IMR-90 (cell line): ENCODE measurements at regions not wholly inside any gene's neighbourhood (a gene's known extent, or its start where the extent isn't known, plus 50 kb on each side); places are given as distances from the start of the nearest gene placed in this dataset.

Experiments
- ATAC-seq: fragments of 200-7000 bp; cut with Tn5 transposase; 2 replicates; pipeline ENCODE4 v1.9.1; 2020; ENCODE audit warnings: low read depth, mild to moderate bottlenecking, moderate library complexity
- BruUV-seq: library from RNA; stranded (reverse); fragments of 400-500 nt; replicated peaks from 2 replicates; lab custom pipeline; 2021; lab: Mats Ljungman, UMichigan
- CTCF ChIA-PET: fragments of 300-600 bp; formaldehyde crosslinking; extraction: SDS; loops from one replicate; lab custom pipeline; 2021; ENCODE audit warnings: antibody characterized with exemption; lab: Yijun Ruan, JAX
- POLR2A ChIA-PET: fragments of 300-600 bp; sonication (Branson Sonifier 250); formaldehyde crosslinking; loops from one replicate; lab custom pipeline; 2022; ENCODE audit warnings: antibody characterized with exemption; ENCODE audit not compliant: unreplicated experiment; lab: Charles Lee
- DNase-seq: peaks from one replicate; pipeline ENCODE4 v3.0.0; 2013
- H2AFZ ChIP-seq: replicated peaks from 2 replicates; pipeline ENCODE3; 2013; ENCODE audit warnings: low read length, mild to moderate bottlenecking; ENCODE audit not compliant: poor library complexity
- H2AK5ac ChIP-seq: 2 replicates; pipeline ENCODE4 v1.6.1; 2013; ENCODE audit warnings: low read depth, low read length, inconsistent platforms
- H2AK9ac ChIP-seq: replicated peaks from 2 replicates; pipeline ENCODE3; 2013; ENCODE audit warnings: mild to moderate bottlenecking, low read depth, low read length, moderate library complexity; ENCODE audit not compliant: poor library complexity
- H2BK120ac ChIP-seq: 2 replicates; pipeline ENCODE4 v1.6.1; 2013; ENCODE audit warnings: low read depth, low read length, inconsistent platforms
- H2BK15ac ChIP-seq: 3 replicates; pipeline ENCODE4 v1.6.1; 2013; ENCODE audit warnings: low read depth, low read length, inconsistent platforms
- H2BK20ac ChIP-seq: 2 replicates; pipeline ENCODE4 v1.6.1; 2013; ENCODE audit warnings: low read depth, mild to moderate bottlenecking, inconsistent platforms, low read length, moderate library complexity
- H2BK5ac ChIP-seq: 2 replicates; pipeline ENCODE4 v1.6.1; 2013; ENCODE audit warnings: mild to moderate bottlenecking, low read depth, low read length, inconsistent platforms; ENCODE audit not compliant: poor library complexity, severe bottlenecking
- H3K14ac ChIP-seq: replicated peaks from 2 replicates; pipeline ENCODE4 v1.6.1; 2013; ENCODE audit warnings: low read depth, low read length, inconsistent platforms
- H3K18ac ChIP-seq: 2 replicates; pipeline ENCODE4 v1.6.1; 2013; ENCODE audit warnings: low read depth, low read length, control low read depth
- H3K23ac ChIP-seq: 2 replicates; pipeline ENCODE4 v1.6.1; 2013; ENCODE audit warnings: low read depth, low read length, inconsistent platforms
- H3K27ac ChIP-seq: 2 replicates; pipeline ENCODE4 v1.5.1; 2013; ENCODE audit warnings: mild to moderate bottlenecking, control low read depth, low read length; ENCODE audit not compliant: insufficient read depth
- H3K27me3 ChIP-seq: 2 replicates; pipeline ENCODE4 v1.6.1; 2013; ENCODE audit warnings: low read length; ENCODE audit not compliant: control insufficient read depth, insufficient read depth
- H3K36me3 ChIP-seq: 2 replicates; pipeline ENCODE4 v1.6.1; 2013; ENCODE audit warnings: low read length, mixed read lengths; ENCODE audit not compliant: control insufficient read depth, insufficient read depth
- H3K4ac ChIP-seq: 2 replicates; pipeline ENCODE4 v1.6.1; 2013; ENCODE audit warnings: low read depth, low read length, inconsistent platforms
- H3K4me1 ChIP-seq: 2 replicates; pipeline ENCODE4 v1.6.1; 2013; ENCODE audit warnings: low read length, mixed read lengths; ENCODE audit not compliant: control insufficient read depth, insufficient read depth
- H3K4me2 ChIP-seq: 2 replicates; pipeline ENCODE4 v1.6.1; 2013; ENCODE audit warnings: low read depth, mild to moderate bottlenecking, control low read depth, low read length, moderate library complexity
- H3K4me3 ChIP-seq: 2 replicates; pipeline ENCODE4 v1.5.1; 2013; ENCODE audit warnings: low read depth, mild to moderate bottlenecking, control low read depth, low read length, moderate library complexity; ENCODE audit not compliant: insufficient read depth
- H3K56ac ChIP-seq: 2 replicates; pipeline ENCODE4 v1.6.1; 2013; ENCODE audit warnings: low read length, inconsistent platforms; ENCODE audit not compliant: insufficient read depth; ENCODE audit errors: extremely low read depth
- H3K79me1 ChIP-seq, 2 experiments: 2 replicates each; pipeline ENCODE4 v1.6.1; 2013; ENCODE audit warnings: low read length in 2 of 2, inconsistent platforms in 1 of 2, low read depth in 1 of 2
- H3K9ac ChIP-seq: 2 replicates; pipeline ENCODE4 v1.6.1; 2013; ENCODE audit warnings: low read depth, low read length, control low read depth
- H3K9me1 ChIP-seq: 2 replicates; pipeline ENCODE4 v1.6.1; 2013; ENCODE audit warnings: low read length, inconsistent platforms; ENCODE audit not compliant: insufficient read depth
- H3K9me3 ChIP-seq: 2 replicates; pipeline ENCODE4 v1.6.1; 2013; ENCODE audit warnings: low read length; ENCODE audit not compliant: control insufficient read depth, insufficient read depth
- H4K20me1 ChIP-seq: 2 replicates; pipeline ENCODE4 v1.6.1; 2013; ENCODE audit warnings: low read length, inconsistent platforms; ENCODE audit not compliant: insufficient read depth
- H4K5ac ChIP-seq: 2 replicates; pipeline ENCODE4 v1.6.1; 2013; ENCODE audit warnings: mild to moderate bottlenecking, low read depth, low read length, control low read depth
- H4K8ac ChIP-seq, 2 experiments: 2 replicates each; pipeline ENCODE4 v1.6.1; 2013; ENCODE audit warnings: low read depth in 2 of 2, low read length in 2 of 2, control low read depth in 1 of 2, inconsistent platforms in 1 of 2
- H4K91ac ChIP-seq: 2 replicates; pipeline ENCODE4 v1.6.1; 2013; ENCODE audit warnings: low read depth, low read length, inconsistent platforms; ENCODE audit not compliant: insufficient read depth
- BHLHE40 ChIP-seq: fragments of 150-350 bp; IDR thresholded peaks from 2 replicates; pipeline ENCODE4 v1.6.1; 2016; ENCODE audit warnings: mild to moderate bottlenecking, low read depth, low read length
- CEBPB ChIP-seq: IDR thresholded peaks from 2 replicates; pipeline ENCODE4 v1.6.1; 2012; ENCODE audit warnings: low read depth, low read length, improper control_type of control experiment
- CTCF ChIP-seq: conservative IDR thresholded peaks from 2 replicates; pipeline ENCODE4 v1.5.1; 2012; ENCODE audit warnings: mild to moderate bottlenecking, low read depth, low read length, improper control_type of control experiment
- FOS ChIP-seq: fragments of 150-350 bp; IDR thresholded peaks from 2 replicates; pipeline ENCODE4 v1.6.1; 2016; ENCODE audit warnings: low read depth, low read length
- MAZ ChIP-seq: IDR thresholded peaks from 2 replicates; pipeline ENCODE4 v1.6.1; 2012; ENCODE audit warnings: low read depth, mild to moderate bottlenecking, low read length, improper control_type of control experiment, moderate library complexity, borderline replicate concordance
- MXI1 ChIP-seq: IDR thresholded peaks from 2 replicates; pipeline ENCODE4 v1.6.1; 2012; ENCODE audit warnings: low read depth, mild to moderate bottlenecking, low read length, moderate library complexity, borderline replicate concordance
- RAD21 ChIP-seq: IDR thresholded peaks from 2 replicates; pipeline ENCODE4 v1.6.1; 2012; ENCODE audit warnings: low read length, improper control_type of control experiment
- RCOR1 ChIP-seq: IDR thresholded peaks from 2 replicates; pipeline ENCODE4 v1.6.1; 2012; ENCODE audit warnings: mild to moderate bottlenecking, low read length, improper control_type of control experiment; ENCODE audit not compliant: insufficient replicate concordance
- RFX5 ChIP-seq: IDR thresholded peaks from 2 replicates; pipeline ENCODE4 v1.8.0; 2012; ENCODE audit warnings: low read depth, mild to moderate bottlenecking, low read length, moderate library complexity
- SMC3 ChIP-seq: fragments of 150-350 bp; IDR thresholded peaks from 2 replicates; pipeline ENCODE4 v1.6.1; 2016; ENCODE audit warnings: low read depth, mild to moderate bottlenecking, antibody characterized with exemption, low read length, moderate library complexity
- WGBS, 2 experiments: methylation state at CpG; one replicate each; pipeline versions ENCODE4 v1.1.5 to v1.1.7; 2013; ENCODE audit warnings: missing lambda C conversion rate in 2 of 2; ENCODE audit not compliant: insufficient read length in 1 of 2; ENCODE audit errors: extremely low coverage in 2 of 2; 5-methylcytosine and 5-hydroxymethylcytosine counted together
- dilution Hi-C: fragments of 300-500 bp; cut with HindIII; formaldehyde crosslinking; loops from one replicate; pipeline ENCODE4 v1.14.3; 2018; ENCODE audit warnings: low sequenced_read_pairs; ENCODE audit not compliant: unreplicated experiment
- in situ Hi-C: fragments of 300-500 bp; cut with MboI; formaldehyde crosslinking; loops from 3 replicates; pipeline ENCODE4 v1.14.3; 2019; ENCODE audit warnings: low sequenced_read_pairs, inconsistent platforms, mixed read lengths
- intact Hi-C: fragments of 100-400 bp; cut with micrococcal nuclease; formaldehyde crosslinking; loops from 2 replicates; pipeline ENCODE4 v1.10.0; 2022
- TF ChIP-seq, protein P1 (sequence below): fragments of 150-350 bp; IDR thresholded peaks from 2 replicates; pipeline ENCODE4 v1.6.1; 2017; ENCODE audit warnings: mild to moderate bottlenecking, antibody characterized with exemption, low read length, low read depth

DNA sequence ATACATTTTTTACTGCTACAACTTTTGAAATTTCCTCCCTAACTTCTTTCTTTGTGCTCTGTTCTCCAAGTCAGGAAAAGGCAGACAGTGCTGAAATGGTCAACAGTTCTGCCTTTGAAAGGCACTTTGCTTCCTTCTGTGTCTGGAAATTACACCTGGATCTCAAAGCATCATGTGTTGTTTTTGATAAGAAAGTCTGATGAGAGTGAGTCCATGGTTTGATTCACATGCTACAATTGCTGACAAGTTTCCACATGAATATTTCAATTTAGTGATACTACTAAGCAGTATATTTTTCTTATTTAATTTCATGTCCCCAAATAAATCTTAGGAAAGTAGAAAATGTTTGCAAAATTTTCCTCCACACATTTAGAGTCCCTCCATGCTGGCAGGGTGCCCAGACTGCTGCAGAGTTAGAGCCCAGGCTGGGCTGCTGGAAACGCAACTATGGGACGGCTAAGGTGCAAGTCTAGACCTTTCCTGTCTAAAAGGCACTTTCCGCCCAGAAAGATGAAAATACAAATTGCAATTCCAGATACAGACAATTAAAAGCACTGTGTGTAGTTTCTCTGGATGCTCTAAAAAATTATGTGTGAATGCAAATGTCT is 96.6 kb upstream of the RUNX1 start:
- Histone ChIP-seq H3K4me1 (peaks cover 2% of the 10 kb centered on the region; the same call in 1 of the 2 replicates), H2AK9ac (no peak overlapping the region), H3K27ac (no peak overlapping the region), H2BK120ac (no peak overlapping the region), H2AK5ac (no peak overlapping the region), H3K14ac (no peak overlapping the region; the same call in 1 of the 2 replicates), H3K79me1 (no peaks in the 10 kb centered on the region), H2BK15ac (no peak overlapping the region), H3K27me3 (no peaks in the 10 kb centered on the region), H2AFZ (no peak overlapping the region), H3K9me1 (0 out of 2 replicates have a peak, but pooled peaks cover 2% of the 10 kb centered on the region), H4K5ac (no peak overlapping the region), H3K9ac (no peak overlapping the region), H3K56ac (no peak overlapping the region), H3K18ac (no peak overlapping the region), H2BK20ac (no peak overlapping the region; the same call in 1 of the 2 replicates), H3K4me2 (no peak overlapping the region), H3K23ac (no peak overlapping the region), H3K9me3 (peaks cover 3% of the 10 kb centered on the region), H3K4ac (no peak overlapping the region; the same call in 1 of the 2 replicates), H4K91ac (no peak overlapping the region), H4K8ac (no peak overlapping the region), H4K20me1 (no peaks in the 10 kb centered on the region), H3K4me3 (no peak overlapping the region), H3K36me3 (no peaks in the 10 kb centered on the region), H2BK5ac (no peak overlapping the region)
- dilution Hi-C loops, result no loop called here
- BruUV-seq, result no TSS peak
- in situ Hi-C loops, result no loop called here
- no peak for TF ChIP-seq MAZ
- no peak for TF ChIP-seq MXI1
- no peak for TF ChIP-seq RAD21
- TF ChIP-seq CTCF, result no peak
- TF ChIP-seq, protein P1, sequence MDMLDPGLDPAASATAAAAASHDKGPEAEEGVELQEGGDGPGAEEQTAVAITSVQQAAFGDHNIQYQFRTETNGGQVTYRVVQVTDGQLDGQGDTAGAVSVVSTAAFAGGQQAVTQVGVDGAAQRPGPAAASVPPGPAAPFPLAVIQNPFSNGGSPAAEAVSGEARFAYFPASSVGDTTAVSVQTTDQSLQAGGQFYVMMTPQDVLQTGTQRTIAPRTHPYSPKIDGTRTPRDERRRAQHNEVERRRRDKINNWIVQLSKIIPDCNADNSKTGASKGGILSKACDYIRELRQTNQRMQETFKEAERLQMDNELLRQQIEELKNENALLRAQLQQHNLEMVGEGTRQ, result no peak
- TF ChIP-seq SMC3, result no peak
- TF ChIP-seq FOS, result no peak
- TF ChIP-seq CEBPB, result no peak
- no peak for TF ChIP-seq RCOR1
- no peak for TF ChIP-seq RFX5
- no peak for TF ChIP-seq BHLHE40
- ATAC-seq, result no peak
- ChIA-PET CTCF (no interaction called here), POLR2A (no interaction called here)
- intact Hi-C loops, result no loop called here
- no CpG with 5 or more reads among the region's 3 CpGs for WGBS, 2 experiments
- no peak for DNase-seq
